GM23248 (cell line): ENCODE measurements at regions not wholly inside any gene's neighbourhood (a gene's known extent, or its start where the extent isn't known, plus 50 kb on each side); places are given as distances from the start of the nearest gene placed in this dataset.

Experiments used
- DNase-seq: peaks from one replicate; pipeline ENCODE4 v3.0.0-alpha.2; 2015
- H2AFZ ChIP-seq: fragments of 200-600 bp; sonication (generic); 2 replicates; pipeline ENCODE4 v1.6.1; 2016; ENCODE audit warnings: antibody characterized with exemption
- H3F3A ChIP-seq: fragments of 200-600 bp; sonication (generic); 2 replicates; pipeline ENCODE4 v1.6.1; 2016; ENCODE audit warnings: mild to moderate bottlenecking, antibody characterized with exemption, mixed run types; ENCODE audit not compliant: insufficient read depth
- H3K27ac ChIP-seq: fragments of 200-600 bp; sonication (generic); 2 replicates; pipeline ENCODE4 v1.5.1; 2016; ENCODE audit warnings: mild to moderate bottlenecking
- H3K27me3 ChIP-seq: fragments of 200-600 bp; sonication (generic); replicated peaks from 2 replicates; pipeline ENCODE4 v1.6.1; 2016; ENCODE audit warnings: mild to moderate bottlenecking; ENCODE audit not compliant: insufficient read depth
- H3K36me3 ChIP-seq: fragments of 200-600 bp; sonication (generic); 2 replicates; pipeline ENCODE4 v1.6.1; 2016; ENCODE audit warnings: low read depth, mild to moderate bottlenecking
- H3K4me1 ChIP-seq: fragments of 200-600 bp; sonication (generic); 2 replicates; pipeline ENCODE4 v1.6.1; 2016; ENCODE audit warnings: mild to moderate bottlenecking; ENCODE audit not compliant: insufficient read depth
- H3K4me2 ChIP-seq: fragments of 200-600 bp; sonication (generic); one replicate; pipeline ENCODE4 v1.6.1; 2016; ENCODE audit warnings: mild to moderate bottlenecking; ENCODE audit not compliant: unreplicated experiment
- H3K4me3 ChIP-seq: fragments of 200-600 bp; sonication (generic); 2 replicates; pipeline ENCODE4 v1.5.1; 2016; ENCODE audit warnings: mild to moderate bottlenecking
- H3K79me2 ChIP-seq: fragments of 200-600 bp; sonication (generic); 2 replicates; pipeline ENCODE4 v1.6.1; 2016; ENCODE audit warnings: mild to moderate bottlenecking; ENCODE audit not compliant: insufficient read depth
- H3K9ac ChIP-seq: fragments of 200-600 bp; sonication (generic); 2 replicates; pipeline ENCODE4 v1.6.1; 2016; ENCODE audit warnings: mild to moderate bottlenecking
- H3K9me2 ChIP-seq: fragments of 200-600 bp; sonication (generic); 2 replicates; pipeline ENCODE4 v1.6.1; 2016; ENCODE audit warnings: mixed run types, mild to moderate bottlenecking, moderate library complexity; ENCODE audit not compliant: insufficient read depth
- H3K9me3 ChIP-seq: fragments of 200-600 bp; sonication (generic); one replicate; pipeline ENCODE4 v1.6.1; 2017; ENCODE audit warnings: low read depth
- H4K20me1 ChIP-seq: fragments of 200-600 bp; sonication (generic); 2 replicates; pipeline ENCODE4 v1.6.0; 2016; ENCODE audit not compliant: insufficient read depth
- EZH2 ChIP-seq: fragments of 200-600 bp; sonication (generic); IDR thresholded peaks from 2 replicates; pipeline ENCODE4 v1.6.1; 2018; ENCODE audit warnings: antibody characterized with exemption, mild to moderate bottlenecking; ENCODE audit not compliant: insufficient read depth, poor library complexity, severe bottlenecking
- EZH2phosphoT487 ChIP-seq: fragments of 200-600 bp; sonication (generic); IDR thresholded peaks from 2 replicates; pipeline ENCODE4 v1.6.1; 2018; ENCODE audit warnings: antibody characterized with exemption, moderate library complexity, mild to moderate bottlenecking, low read depth; ENCODE audit not compliant: insufficient read depth
- WGBS, 2 experiments: methylation state at CpG; one replicate each; pipeline ENCODE4 v1.1.6; 2015 to 2017; ENCODE audit warnings: low lambda C conversion rate in 2 of 2, low coverage in 1 of 2; ENCODE audit errors: missing lambda C conversion rate in 2 of 2; 5-methylcytosine and 5-hydroxymethylcytosine counted together
- in situ Hi-C: fragments of 300-500 bp; cut with MboI; formaldehyde crosslinking; loops from 2 replicates; pipeline ENCODE4 v1.15.0; 2020

GRCh38 chr13:90156390-90156789 is 1191.1 kb upstream of the MIR17HG start:
- Histone ChIP-seq H3K79me2 (no peaks in the 10 kb centered on the region), H3K9ac (no peak overlapping the region), H4K20me1 (no peaks in the 10 kb centered on the region), H3F3A (no peaks in the 10 kb centered on the region), H3K9me2 (no peaks in the 10 kb centered on the region), H3K27me3 (no peaks in the 10 kb centered on the region), H2AFZ (no peak overlapping the region), H3K4me3 (no peak overlapping the region), H3K9me3 (no peaks in the 10 kb centered on the region), H3K4me2 (no peak overlapping the region), H3K36me3 (no peaks in the 10 kb centered on the region), H3K4me1 (no peaks in the 10 kb centered on the region), H3K27ac (no peak overlapping the region)
- 57 to 73% methylated on average over 1 of the region's 1 CpG for WGBS, 2 experiments
- TF ChIP-seq EZH2phosphoT487 (no peak), EZH2 (no peak)
- in situ Hi-C loops: no loop called here
- DNase-seq: no peak

GRCh38 chr13:90168953-90169352 is 1178.5 kb upstream of the MIR17HG start:
- no peaks in the 10 kb centered on the region for H3K27me3 ChIP-seq
- H3K9me2 ChIP-seq: no peaks in the 10 kb centered on the region
- H3K27ac ChIP-seq: no peak overlapping the region
- no peaks in the 10 kb centered on the region for H3K36me3 ChIP-seq
- in situ Hi-C loops: no loop called here
- no peaks in the 10 kb centered on the region for H3K9me3 ChIP-seq
- no peaks in the 10 kb centered on the region for H3F3A ChIP-seq
- no peak for DNase-seq
- no peak overlapping the region for H3K9ac ChIP-seq
- H3K4me2 ChIP-seq: no peak overlapping the region
- WGBS, 2 experiments: 86 to 96% methylated on average over 1 of the region's 1 CpG
- H3K4me3 ChIP-seq: no peak overlapping the region
- no peaks in the 10 kb centered on the region for H3K79me2 ChIP-seq
- TF ChIP-seq EZH2 (no peak), EZH2phosphoT487 (no peak)
- H3K4me1 ChIP-seq: no peaks in the 10 kb centered on the region
- H2AFZ ChIP-seq: no peak overlapping the region
- H4K20me1 ChIP-seq: no peaks in the 10 kb centered on the region

- in situ Hi-C loops: no loop called here
- Histone ChIP-seq H3K27me3 (no peaks in the 10 kb centered on the region), H3K4me3 (no peak overlapping the region), H3K9me3 (no peaks in the 10 kb centered on the region), H3F3A (no peaks in the 10 kb centered on the region), H3K79me2 (no peaks in the 10 kb centered on the region), H3K4me2 (no peak overlapping the region), H4K20me1 (no peaks in the 10 kb centered on the region), H3K4me1 (no peaks in the 10 kb centered on the region), H3K9me2 (no peaks in the 10 kb centered on the region), H3K27ac (no peak overlapping the region), H2AFZ (no peak overlapping the region), H3K9ac (no peak overlapping the region), H3K36me3 (no peaks in the 10 kb centered on the region)
- TF ChIP-seq EZH2phosphoT487: no peak
- no peak for TF ChIP-seq EZH2
- WGBS, 2 experiments: 38 to 52% methylated on average over 1 of the region's 1 CpG
- DNase-seq: no peak
Measured at GRCh38 chr13:90170208-90170607, 1177.3 kb upstream of the MIR17HG start.

GRCh38 chr13:90171649-90172048 is 1175.8 kb upstream of the MIR17HG start:
- Histone ChIP-seq H2AFZ (0 out of 2 replicates have a peak overlapping the region, but pooled peaks have one; percentile 23), H3K9ac (no peak overlapping the region), H3K9me3 (no peaks in the 10 kb centered on the region), H3K4me1 (no peaks in the 10 kb centered on the region), H3K79me2 (no peaks in the 10 kb centered on the region), H3F3A (no peaks in the 10 kb centered on the region), H3K36me3 (no peaks in the 10 kb centered on the region), H3K9me2 (no peaks in the 10 kb centered on the region), H3K4me3 (no peak overlapping the region), H3K27ac (no peak overlapping the region), H3K4me2 (no peak overlapping the region), H4K20me1 (no peaks in the 10 kb centered on the region), H3K27me3 (no peaks in the 10 kb centered on the region)
- peak; percentile 9 for DNase-seq
- in situ Hi-C loops: no loop called here
- no peak for TF ChIP-seq EZH2phosphoT487
- TF ChIP-seq EZH2: no peak
- 0 to 9% methylated on average over 1 of the region's 1 CpG for WGBS, 2 experiments

- no peak overlapping the region for H3K4me3 ChIP-seq
- H3K27me3 ChIP-seq: no peaks in the 10 kb centered on the region
- no peaks in the 10 kb centered on the region for H4K20me1 ChIP-seq
- in situ Hi-C loops: no loop called here
- no peak overlapping the region for H3K9ac ChIP-seq
- no peak for DNase-seq
- no peaks in the 10 kb centered on the region for H3K36me3 ChIP-seq
- no peaks in the 10 kb centered on the region for H3K79me2 ChIP-seq
- no peak overlapping the region for H2AFZ ChIP-seq
- no peaks in the 10 kb centered on the region for H3K9me2 ChIP-seq
- no peaks in the 10 kb centered on the region for H3K9me3 ChIP-seq
- no peaks in the 10 kb centered on the region for H3F3A ChIP-seq
- 71 to 72% methylated on average over 1 of the region's 1 CpG for WGBS, 2 experiments
- no peaks in the 10 kb centered on the region for H3K4me1 ChIP-seq
- H3K27ac ChIP-seq: no peak overlapping the region
- H3K4me2 ChIP-seq: no peak overlapping the region
- TF ChIP-seq EZH2 (no peak), EZH2phosphoT487 (no peak)
Measured at GRCh38 chr13:90177512-90177911, 1170.0 kb upstream of the MIR17HG start.
